ENCODE measurements at regions not wholly inside any gene's neighbourhood (a gene's known extent, or its start where the extent isn't known, plus 50 kb on each side); places are given as distances from the start of the nearest gene placed in this dataset.
"Not testable (repeated sequence)": the region's sequence is repeated elsewhere in the genome, so short reads cannot be mapped to it uniquely, and the experiment has no call there.

- H3K4me3 ChIP-seq (ENCODE audit: low read depth, low read length): no peak overlapping the region
Observed at GRCh38 chr22:47411006-47411405, 648.6 kb downstream of the TBC1D22A start.

DNA sequence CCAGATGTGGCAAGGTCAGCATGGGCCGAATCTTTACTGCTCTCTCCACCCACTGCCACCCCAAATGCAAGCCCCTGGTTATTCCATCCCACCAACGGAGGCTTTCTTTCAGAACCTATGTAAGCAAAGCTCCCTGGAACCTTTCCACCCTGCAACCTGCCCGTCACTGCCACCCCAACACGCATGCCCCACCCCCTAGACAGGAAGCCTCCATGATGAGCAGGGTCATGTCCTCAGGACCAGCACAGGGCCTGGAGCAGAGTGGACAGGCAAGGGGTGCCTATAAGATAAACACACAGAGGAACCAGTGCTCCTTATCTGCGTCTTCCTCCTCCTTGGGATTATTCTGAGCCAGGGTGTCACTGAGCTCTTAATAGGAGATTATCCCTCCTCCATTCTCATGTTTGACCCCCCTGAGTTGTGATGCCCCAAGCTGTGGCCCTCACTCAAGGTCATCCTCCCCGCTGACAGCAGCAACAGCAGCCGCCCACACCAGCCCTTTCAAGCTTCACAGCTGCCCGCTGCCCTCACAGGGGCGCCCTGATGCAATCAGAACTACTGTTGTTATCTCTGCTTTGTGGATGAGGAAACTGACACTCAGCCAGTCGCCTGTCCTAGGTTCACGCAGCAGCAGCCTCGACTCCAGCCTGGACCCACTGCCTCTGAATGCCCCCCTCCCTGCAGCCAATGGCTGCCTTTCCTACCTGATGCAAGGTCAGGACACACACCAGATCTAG lies 647.3 kb downstream of the TBC1D22A start:
- no peak overlapping the region for H3K4me3 ChIP-seq (ENCODE audit: low read depth, low read length)

DNA sequence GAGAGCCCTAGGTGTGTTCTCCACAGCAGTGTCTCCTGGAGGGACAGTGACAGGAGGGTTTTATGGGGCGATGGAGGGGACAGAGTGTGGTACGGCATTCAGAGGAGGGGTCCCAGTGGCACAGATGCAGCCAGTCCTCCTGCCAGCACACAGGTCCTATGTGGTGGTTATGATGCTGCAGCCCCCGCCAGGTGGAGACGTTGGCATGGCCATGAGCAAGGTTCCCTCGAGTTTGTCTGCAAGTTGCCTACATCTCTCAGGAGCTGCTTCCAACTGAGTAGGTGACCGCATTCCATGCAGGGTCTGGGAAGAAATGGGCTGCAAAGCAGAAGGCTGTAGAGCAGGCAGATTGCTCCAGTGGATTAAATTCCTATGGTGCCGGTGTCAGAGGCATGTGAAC lies 646.0 kb downstream of the TBC1D22A start:
- no peak overlapping the region for H3K4me3 ChIP-seq (ENCODE audit: low read depth, low read length)

DNA sequence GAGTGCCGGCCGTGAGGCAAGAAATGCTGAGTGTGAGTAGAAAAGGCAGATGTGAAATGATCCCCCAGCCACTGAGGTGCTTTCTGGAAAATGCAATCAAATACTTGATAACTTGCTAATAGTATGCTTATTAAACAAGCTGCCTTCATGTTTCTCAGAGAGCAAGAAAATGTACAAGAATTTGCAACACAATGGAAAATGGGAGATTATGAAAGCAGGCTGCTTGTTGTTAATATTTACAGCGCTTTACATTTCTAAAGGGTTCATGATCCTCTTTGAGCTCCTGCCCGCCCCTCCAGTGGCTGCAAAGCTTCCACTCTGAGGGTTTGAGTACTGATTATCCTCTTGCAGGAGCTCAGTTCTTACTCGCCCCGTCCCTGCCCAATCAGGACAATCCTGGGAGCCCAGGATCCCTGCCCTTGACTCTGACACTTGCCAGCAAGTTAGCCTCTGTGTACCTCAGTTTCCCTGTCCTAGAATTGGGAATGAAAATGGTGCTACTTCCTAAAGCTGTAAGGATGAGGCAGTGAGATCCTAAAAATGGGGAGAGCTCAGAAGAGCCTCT lies 645.1 kb downstream of the TBC1D22A start:
- H3K4me3 ChIP-seq (ENCODE audit: low read depth, low read length): no peak overlapping the region

- H3K4me3 ChIP-seq (ENCODE audit: low read depth, low read length): no peak overlapping the region
Observed at GRCh38 chr22:47406896-47407295, 644.4 kb downstream of the TBC1D22A start.

DNA sequence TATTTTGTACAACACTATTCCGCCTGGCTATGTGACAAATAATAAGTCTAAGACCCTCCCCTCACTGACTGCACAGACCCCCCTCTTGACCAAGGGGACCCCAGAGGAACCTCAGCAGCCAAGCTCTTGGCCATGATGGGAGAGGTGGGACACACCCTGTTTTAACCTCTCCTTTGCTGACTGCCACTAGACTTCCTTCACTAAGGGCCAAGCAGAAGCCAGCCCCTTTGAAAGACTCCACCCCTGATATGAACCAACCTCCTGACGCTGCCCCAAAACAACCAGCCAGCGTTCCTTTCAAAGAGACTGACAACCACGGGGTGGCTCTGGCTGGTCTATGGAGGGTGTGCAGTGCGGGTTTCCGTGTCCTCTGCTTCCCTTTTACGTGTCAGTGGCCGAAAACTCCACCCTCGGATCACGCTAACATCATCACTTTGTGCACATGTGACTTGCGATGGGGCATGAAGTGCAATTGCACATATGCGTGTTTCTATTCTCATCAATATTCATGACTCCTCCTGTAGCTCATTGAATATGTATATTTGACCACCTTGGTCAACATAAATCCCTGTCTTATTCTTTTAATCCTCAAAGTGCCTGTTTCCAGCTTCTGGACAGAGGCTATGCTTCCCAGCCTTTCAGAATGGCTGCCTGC lies 643.9 kb downstream of the TBC1D22A start:
- no peak overlapping the region for H3K4me3 ChIP-seq (ENCODE audit: low read depth, low read length)

DNA sequence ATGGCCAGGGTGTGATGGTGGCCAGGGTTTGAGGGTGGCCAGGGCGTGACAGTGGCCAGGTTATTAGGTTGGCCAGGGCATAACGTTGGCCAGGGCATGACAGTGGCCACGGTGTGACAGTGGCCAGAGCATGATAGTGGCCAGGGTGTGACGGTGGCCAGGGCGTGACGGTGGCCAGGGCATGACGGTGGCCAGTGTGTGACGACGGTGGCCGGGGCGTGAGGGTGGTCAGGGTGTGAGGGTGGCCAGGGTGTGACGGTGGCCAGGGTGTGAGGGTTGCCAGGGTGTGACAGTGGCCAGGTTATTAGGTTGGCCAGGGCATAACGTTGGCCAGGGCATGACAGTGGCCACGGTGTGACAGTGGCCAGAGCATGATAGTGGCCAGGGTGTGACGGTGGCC lies 642.8 kb downstream of the TBC1D22A start:
- not testable (repeated sequence) for H3K4me3 ChIP-seq (ENCODE audit: low read depth, low read length)

DNA sequence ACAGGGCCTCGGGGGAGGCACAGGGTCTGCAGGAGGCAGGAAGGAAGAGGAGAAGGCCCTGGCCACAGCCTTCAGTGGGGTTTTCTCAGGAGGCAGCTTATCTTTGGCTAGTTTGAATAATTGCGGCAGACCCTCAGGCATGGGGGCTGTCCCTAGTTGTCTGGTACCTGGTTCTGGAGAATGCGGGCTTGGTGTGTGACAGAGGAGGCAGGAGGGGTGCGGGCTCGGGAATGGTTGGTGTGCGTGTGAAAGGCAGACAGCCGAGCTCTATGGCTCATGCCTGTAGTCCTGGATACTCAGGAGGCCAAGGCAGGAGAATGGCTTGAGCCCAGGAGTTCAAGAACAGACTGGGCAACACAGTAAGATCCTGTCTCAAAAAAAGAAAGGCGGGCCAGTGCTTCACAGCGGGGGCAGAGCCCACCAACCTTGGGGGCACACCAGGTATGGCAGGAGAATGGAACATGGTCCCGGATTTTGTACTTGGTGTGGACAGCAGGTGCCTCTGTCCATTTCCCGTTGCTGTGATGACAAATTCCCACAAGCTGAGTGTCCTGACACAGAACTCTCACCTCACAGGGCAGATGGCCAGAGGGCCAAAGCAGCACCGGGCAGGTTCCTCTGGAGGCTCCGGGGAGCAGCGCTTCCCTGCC lies 640.6 kb downstream of the TBC1D22A start:
- H3K4me3 ChIP-seq (ENCODE audit: low read depth, low read length): no peak overlapping the region

DNA sequence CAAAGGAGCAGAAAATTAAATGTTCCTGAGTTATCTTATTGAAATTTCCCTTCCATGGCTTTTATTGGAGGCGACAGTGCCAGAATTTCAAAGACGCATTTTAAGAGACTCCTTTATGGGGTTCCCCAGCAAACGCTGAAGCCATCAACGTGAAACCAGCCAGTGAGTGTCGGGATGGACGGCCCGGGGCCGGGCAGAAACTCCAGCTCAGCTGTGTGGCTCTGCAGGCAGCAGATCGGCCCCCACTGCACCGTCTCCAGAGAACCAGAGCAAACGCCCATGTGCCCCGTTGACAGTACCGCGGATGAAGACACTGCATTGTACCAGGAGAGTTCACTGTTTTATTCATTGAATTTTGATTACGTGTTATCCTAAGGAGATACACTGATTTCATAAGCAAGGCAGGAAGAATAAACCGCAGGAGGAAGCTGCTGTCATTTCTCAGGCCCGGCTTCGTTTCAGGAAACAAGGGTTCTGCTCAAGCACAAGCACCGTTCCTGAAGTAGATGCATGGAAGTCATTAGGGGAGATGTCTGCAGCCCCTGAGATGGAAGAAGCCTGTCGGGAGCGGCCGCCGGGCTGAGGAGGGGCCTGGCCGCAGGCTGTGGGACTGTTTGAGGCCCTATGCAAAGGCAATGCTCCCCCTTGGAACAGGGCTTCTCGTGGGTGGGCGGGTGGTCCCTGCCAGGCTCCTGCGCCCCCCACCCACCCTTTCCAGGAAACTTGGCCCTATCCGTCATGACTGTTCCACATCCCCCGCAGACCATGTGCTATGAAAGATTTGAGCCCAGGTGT lies 639.7 kb downstream of the TBC1D22A start:
- H3K4me3 ChIP-seq (ENCODE audit: low read depth, low read length): no peak overlapping the region

DNA sequence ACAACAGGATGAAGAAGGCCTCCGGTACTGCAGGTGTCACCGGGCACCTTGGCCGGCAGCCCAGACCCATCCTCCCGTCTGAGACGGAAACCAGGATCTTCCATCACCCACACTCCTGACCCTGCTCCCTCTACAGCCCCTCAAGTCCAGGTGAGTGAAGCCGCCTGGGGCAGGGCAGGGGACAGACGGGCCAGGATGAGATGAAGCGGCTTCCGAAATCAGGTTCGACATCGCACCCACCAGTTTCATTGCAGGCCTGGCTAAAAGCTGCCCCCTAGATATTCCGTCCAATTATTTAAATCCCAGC lies 639.1 kb downstream of the TBC1D22A start:
- H3K4me3 ChIP-seq (ENCODE audit: low read depth, low read length): no peak overlapping the region

- H3K4me3 ChIP-seq (ENCODE audit: low read depth, low read length): no peak overlapping the region
Observed at GRCh38 chr22:47400701-47401591, 638.5 kb downstream of the TBC1D22A start.

DNA sequence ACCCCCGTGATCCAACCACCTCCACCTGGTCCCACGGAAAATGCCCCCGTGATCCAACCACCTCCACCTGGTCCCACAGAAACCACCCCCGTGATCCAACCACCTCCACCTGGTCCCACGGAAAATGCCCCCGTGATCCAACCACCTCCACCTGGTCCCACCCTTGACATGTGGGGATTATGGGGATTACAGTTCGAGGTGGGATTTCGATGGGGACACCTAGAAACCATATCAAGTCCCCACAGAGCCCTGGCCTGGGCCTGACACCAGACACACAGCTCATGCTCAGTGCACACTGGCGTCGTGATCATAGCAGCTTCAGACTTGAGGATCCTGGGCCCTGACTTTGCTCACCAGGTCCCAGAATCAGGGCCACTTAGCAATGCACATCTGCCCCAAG lies 637.7 kb downstream of the TBC1D22A start:
- H3K4me3 ChIP-seq (ENCODE audit: low read depth, low read length): not testable (repeated sequence)

DNA sequence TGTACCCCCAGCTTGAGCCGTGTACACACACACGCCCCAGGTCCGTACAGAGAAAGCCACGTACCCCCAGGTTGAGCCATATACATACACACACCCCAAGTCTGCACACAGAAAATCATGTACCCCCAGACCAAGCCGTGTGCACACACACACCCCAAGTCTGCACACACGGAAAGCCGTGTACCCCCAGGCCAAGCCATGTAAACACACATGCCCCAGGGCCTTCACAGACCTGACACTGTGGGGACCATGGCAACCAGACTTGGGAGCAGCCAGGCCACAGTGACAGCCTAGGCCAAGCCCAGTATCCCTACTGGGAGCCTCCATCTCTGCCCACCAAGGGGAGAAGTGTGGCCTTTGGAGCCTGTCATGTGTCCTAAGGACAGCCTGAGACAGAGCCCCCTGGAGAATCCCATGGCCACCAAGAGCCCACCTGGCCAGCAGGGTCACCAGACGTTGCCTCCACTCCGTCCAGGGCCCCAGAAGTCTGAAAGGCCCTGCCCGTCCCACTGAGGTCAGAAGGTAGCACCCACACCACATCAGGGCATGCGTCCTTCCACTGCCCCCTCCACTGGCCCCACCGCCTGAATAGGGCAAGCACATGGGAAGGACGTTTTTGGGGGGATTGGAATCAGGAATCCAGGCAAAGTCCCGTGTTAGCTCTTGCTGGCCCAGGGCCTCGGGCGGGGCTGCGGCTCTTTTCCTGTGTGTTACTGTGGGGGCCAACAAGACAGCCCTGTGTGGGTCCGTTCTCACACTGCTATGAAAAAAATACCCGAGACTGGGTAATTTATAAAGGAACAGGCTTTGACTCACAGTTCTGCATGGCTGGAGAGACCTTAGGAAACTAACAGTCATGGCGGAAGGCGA lies 636.7 kb downstream of the TBC1D22A start:
- H3K4me3 ChIP-seq (ENCODE audit: low read depth, low read length): no peak overlapping the region

DNA sequence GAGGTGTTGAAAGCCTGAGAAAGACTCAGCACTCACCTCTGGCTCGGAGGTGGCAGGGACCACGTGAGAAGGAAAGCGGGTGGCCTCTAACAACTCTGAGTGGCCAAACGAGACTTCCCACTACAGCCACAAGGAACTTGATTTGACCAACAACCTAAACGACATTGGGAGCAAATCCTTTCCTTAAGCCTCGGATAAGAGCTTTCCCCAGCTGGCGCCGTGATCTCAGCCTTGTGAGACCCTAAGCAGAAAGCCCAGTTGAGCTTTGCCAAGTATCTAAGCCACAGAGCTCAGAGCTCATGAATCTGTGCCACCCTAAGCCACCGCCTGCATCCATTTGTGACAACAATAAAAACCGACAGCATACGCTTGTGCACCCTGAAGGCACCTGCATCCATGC lies 636.0 kb downstream of the TBC1D22A start:
- no peak overlapping the region for H3K4me3 ChIP-seq (ENCODE audit: low read depth, low read length)

GRCh38 chr22:47397673-47398072 lies 635.2 kb downstream of the TBC1D22A start:
- H3K4me3 ChIP-seq (ENCODE audit: low read depth, low read length): no peak overlapping the region

DNA sequence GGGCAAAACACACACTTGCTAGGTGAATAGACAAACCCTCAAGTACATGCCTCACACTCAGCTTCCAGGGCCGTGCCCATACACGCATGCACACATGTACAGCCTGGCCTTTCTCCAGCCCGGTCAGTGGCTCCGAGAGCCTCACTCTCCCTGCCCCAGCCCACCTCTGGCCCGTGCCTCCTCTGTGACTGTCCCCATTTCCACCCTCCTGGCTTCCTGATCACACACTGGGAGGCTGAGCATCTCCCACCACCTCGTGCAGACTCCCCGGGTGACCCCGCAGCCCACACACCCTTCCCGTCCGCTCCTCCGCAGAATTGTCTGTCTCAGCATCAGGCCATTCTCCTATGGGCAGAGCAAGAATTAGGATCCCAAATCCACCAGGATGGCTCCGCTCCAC lies 634.1 kb downstream of the TBC1D22A start:
- H3K4me3 ChIP-seq (ENCODE audit: low read depth, low read length): no peak overlapping the region

DNA sequence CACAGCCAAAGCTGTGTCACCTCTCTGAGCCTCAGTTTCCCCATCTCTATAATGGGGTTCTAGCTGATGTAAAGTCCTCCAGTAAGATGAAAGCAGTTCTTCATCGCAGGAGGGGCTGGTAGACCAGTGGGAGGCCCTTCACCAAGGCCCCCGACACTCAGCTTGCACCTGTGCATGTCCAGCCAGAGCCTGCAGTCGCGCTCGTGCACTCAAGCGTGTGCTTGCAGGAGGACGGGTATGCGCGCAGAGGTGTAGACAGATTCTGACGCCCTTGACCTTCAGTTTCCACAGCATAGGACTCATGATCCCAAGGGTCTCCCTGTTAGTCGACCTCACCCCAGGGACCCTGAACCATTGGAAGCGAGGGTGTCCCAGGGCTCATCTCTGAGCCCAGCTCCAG lies 633.7 kb downstream of the TBC1D22A start:
- H3K4me3 ChIP-seq (ENCODE audit: low read depth, low read length): no peak overlapping the region

DNA sequence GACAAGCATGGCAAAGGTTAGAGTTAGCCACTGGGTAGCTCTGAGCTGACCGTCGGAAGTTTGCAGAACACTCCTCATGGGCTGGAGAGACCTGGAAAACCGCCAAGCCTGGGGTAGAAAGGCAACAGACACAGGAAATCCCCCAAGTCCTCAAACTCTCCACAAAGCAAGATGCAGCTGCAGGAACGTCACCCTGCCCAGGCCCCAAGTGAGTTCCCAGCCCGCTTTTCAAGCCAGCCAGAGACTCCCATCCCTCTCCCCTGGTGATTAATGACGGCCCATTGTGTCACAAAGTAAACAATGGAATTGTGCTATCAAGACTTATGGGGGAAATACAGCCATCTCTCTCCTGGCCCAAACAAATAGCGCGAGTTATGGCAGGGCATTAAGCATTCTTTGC lies 633.0 kb downstream of the TBC1D22A start:
- H3K4me3 ChIP-seq (ENCODE audit: low read depth, low read length): no peak overlapping the region
